GM13976 (cell line): ENCODE measurements at regions not wholly inside any gene's neighbourhood (a gene's known extent, or its start where the extent isn't known, plus 50 kb on each side); places are given as distances from the start of the nearest gene placed in this dataset.

Experiments used
- DNase-seq: peaks from one replicate; pipeline ENCODE4 v3.0.0; 2012; ENCODE audit warnings: low spot score
- CTCF ChIP-seq: IDR thresholded peaks from 2 replicates; pipeline ENCODE4 v1.5.1; 2012; ENCODE audit warnings: borderline replicate concordance, mild to moderate bottlenecking; ENCODE audit not compliant: insufficient read depth; ENCODE audit errors: extremely low read depth, missing control alignments, control extremely low read depth
- in situ Hi-C: fragments of 300-500 bp; cut with MboI; formaldehyde crosslinking; loops from one replicate; pipeline ENCODE4 v1.12.0; 2022; ENCODE audit warnings: low sequenced_read_pairs, mixed read lengths, inconsistent platforms; ENCODE audit not compliant: unreplicated experiment

GRCh38 chr1:34618381-34618780 lies 136.5 kb upstream of the GJB5 start:
- no peak for DNase-seq
- in situ Hi-C loops: no loop called here
- no peak for TF ChIP-seq CTCF

- no peak for TF ChIP-seq CTCF
- in situ Hi-C loops: no loop called here
- no peak for DNase-seq
These were observed 135.6 kb upstream of the GJB5 start for GRCh38 chr1:34619256-34619655.

DNA sequence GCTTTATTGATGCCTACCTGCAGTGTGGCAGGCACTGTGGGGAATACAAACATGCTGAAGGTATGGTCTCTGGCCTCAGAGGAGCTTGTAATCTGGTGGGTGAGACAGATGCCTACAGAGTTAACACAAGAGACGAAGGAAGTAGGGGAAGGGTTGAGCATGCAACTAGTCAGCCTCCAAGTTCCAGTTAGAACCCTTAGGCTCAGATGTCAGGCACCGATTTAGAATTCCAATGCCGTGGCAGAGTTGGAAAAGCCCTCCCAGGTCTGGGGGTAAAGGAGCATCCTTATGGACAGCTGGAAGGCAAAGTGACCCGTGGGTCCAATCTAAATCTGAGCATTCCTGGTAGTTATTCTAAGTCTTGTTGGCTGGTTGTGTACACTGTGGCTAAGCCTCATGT lies 132.9 kb upstream of the GJB5 start:
- DNase-seq: no peak
- in situ Hi-C loops: no loop called here
- TF ChIP-seq CTCF: no peak

GRCh38 chr1:34625521-34626015 lies 129.3 kb upstream of the GJB5 start:
- in situ Hi-C loops: no loop called here
- DNase-seq: no peak
- TF ChIP-seq CTCF: no peak

- in situ Hi-C loops: no loop called here
- TF ChIP-seq CTCF: no peak
- DNase-seq: no peak
These were observed 127.2 kb upstream of the GJB5 start for GRCh38 chr1:34627465-34628240.

- no peak for TF ChIP-seq CTCF
- no peak for DNase-seq
- in situ Hi-C loops: no loop called here
These were observed 123.7 kb upstream of the GJB5 start for GRCh38 chr1:34631126-34631525.
